Neural progenitor cell (in vitro differentiated cells): ENCODE measurements at regions not wholly inside any gene's neighbourhood (a gene's known extent, or its start where the extent isn't known, plus 50 kb on each side); places are given as distances from the start of the nearest gene placed in this dataset.

Experiments used
- CTCF ChIP-seq: fragments of 200-600 bp; sonication (generic); IDR thresholded peaks from 2 replicates; pipeline ENCODE4 v1.5.1; 2017; ENCODE audit warnings: antibody characterized with exemption, mild to moderate bottlenecking
- EZH2 ChIP-seq: fragments of 200-600 bp; sonication (generic); IDR thresholded peaks from 2 replicates; pipeline ENCODE4 v1.6.1; 2017; ENCODE audit warnings: antibody characterized with exemption, mild to moderate bottlenecking, moderate library complexity
- EZH2phosphoT487 ChIP-seq: fragments of 200-600 bp; sonication (generic); IDR thresholded peaks from 2 replicates; pipeline ENCODE4 v1.6.1; 2017; ENCODE audit warnings: antibody characterized with exemption

DNA sequence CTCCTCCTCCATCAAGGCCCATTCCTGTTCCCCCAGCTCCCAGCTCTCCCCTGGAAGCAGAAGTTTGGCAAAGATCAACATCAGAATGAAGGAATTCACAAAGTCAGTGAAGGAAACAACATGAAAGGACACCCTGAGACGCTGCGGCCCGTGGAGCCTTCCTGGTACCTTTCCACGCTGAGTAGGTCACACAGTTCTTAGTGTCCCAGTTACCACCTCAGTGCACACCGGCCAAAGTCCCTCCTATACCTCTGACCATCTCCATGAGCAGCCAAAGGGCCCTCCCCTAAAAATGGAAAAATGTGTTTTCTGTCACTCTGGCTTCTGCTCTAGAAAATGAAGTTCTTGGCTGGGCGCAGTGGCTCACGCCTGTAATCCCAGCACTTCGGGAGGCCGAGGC lies 191.6 kb upstream of the AGAP1 start:
- TF ChIP-seq CTCF (no peak), EZH2 (no peak), EZH2phosphoT487 (no peak)
